Nephron (organoid): ENCODE measurements at regions not wholly inside any gene's neighbourhood (a gene's known extent, or its start where the extent isn't known, plus 50 kb on each side); places are given as distances from the start of the nearest gene placed in this dataset.
A peak's percentile ranks its signal among the peaks of the same experiment; 100 is the strongest.

ENCODE experiments used
- H3K27ac Mint-ChIP-seq, 3 experiments: 2 replicates each; pipeline ENCODE4 v1.8.0; 2020; ENCODE audit warnings: mixed read lengths in 3 of 3, mild to moderate bottlenecking in 2 of 3, moderate library complexity in 1 of 3
- H3K27me3 Mint-ChIP-seq: 2 replicates; pipeline ENCODE4 v1.8.0; 2021; ENCODE audit warnings: low read depth, mild to moderate bottlenecking, moderate library complexity, mixed read lengths
- H3K36me3 Mint-ChIP-seq: 2 replicates; pipeline ENCODE4 v1.8.0; 2020; ENCODE audit warnings: low read depth, mixed read lengths
- H3K4me1 Mint-ChIP-seq: 2 replicates; pipeline ENCODE4 v1.8.0; 2020; ENCODE audit warnings: mixed read lengths
- H3K4me3 Mint-ChIP-seq, 3 experiments: 2 replicates each; pipeline ENCODE4 v1.8.0; 2020; ENCODE audit warnings: mild to moderate bottlenecking in 3 of 3, mixed read lengths in 3 of 3, moderate library complexity in 2 of 3
- H3K9me3 Mint-ChIP-seq: 2 replicates; pipeline ENCODE4 v1.8.0; 2020; ENCODE audit warnings: mixed read lengths
- CTCF ChIP-seq, 3 experiments: fragments of 200-600 bp; sonication (generic); IDR thresholded peaks; one replicate each; pipeline ENCODE4 v1.5.0; 2021; ENCODE audit warnings: antibody characterized with exemption in 3 of 3; ENCODE audit not compliant: unreplicated experiment in 3 of 3

GRCh38 chr10:63066606-63067005 is 66.5 kb upstream of the NRBF2 start:
- no peak for TF ChIP-seq CTCF (IDR thresholded peaks at IDR 0.05; ENCODE audit: unreplicated experiment in 3 of 3)
- Mint-ChIP-seq H3K36me3 (no peaks in the 10 kb centered on the region), H3K4me3 (no peak overlapping the region), H3K27me3 (no peaks in the 10 kb centered on the region), H3K9me3 (no peaks in the 10 kb centered on the region), H3K27ac (no peak overlapping the region), H3K4me1 (peaks cover 18% of the 10 kb centered on the region)

GRCh38 chr10:63064706-63065105 is 68.4 kb upstream of the NRBF2 start:
- Mint-ChIP-seq H3K27me3 (no peaks in the 10 kb centered on the region), H3K27ac (peak overlapping the region; percentile 70 to 96 (median 75))
- no peak for TF ChIP-seq CTCF (IDR thresholded peaks at IDR 0.05; ENCODE audit: unreplicated experiment in 3 of 3)

DNA sequence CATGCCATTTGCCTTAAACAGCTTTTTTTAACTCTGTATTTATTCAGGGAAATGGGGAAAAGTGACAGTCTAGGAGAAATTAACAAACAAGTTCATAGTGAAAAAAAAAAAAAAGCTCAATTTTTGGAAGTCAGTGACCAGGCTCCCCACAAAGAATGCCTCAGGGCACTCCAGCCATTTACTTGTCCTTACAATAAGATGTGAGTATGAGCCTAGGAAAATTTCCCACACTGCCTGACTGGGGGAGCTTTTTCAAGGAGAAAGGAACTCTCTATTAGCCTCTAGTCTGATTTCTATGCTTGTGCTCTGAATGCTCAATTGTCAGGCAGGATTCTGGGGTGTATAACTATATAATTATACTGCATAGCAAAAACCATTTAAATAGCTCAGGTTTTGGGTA is 74.9 kb upstream of the NRBF2 start:
- no peak for TF ChIP-seq CTCF (IDR thresholded peaks at IDR 0.05; ENCODE audit: unreplicated experiment in 3 of 3)

More at GRCh38 chr10:63064706-63065105, 68.4 kb upstream of the NRBF2 start:
- H3K36me3 Mint-ChIP-seq = no peaks in the 10 kb centered on the region
- H3K4me3 Mint-ChIP-seq = peak overlapping the region in 2 of 3 experiments; percentile 8 to 24
- H3K4me1 Mint-ChIP-seq = peaks cover 14% of the 10 kb centered on the region
- no peaks in the 10 kb centered on the region for H3K9me3 Mint-ChIP-seq

GRCh38 chr10:63057509-63057908 is 75.6 kb upstream of the NRBF2 start:
- Mint-ChIP-seq H3K4me1 (no peaks in the 10 kb centered on the region), H3K27ac (no peak overlapping the region), H3K27me3 (no peaks in the 10 kb centered on the region), H3K36me3 (no peaks in the 10 kb centered on the region), H3K4me3 (no peak overlapping the region), H3K9me3 (no peaks in the 10 kb centered on the region)
- TF ChIP-seq CTCF (IDR thresholded peaks at IDR 0.05; ENCODE audit: unreplicated experiment in 3 of 3) = no peak

More for the DNA sequence above, 74.9 kb upstream of the NRBF2 start:
- Mint-ChIP-seq H3K27ac (no peak overlapping the region), H3K4me1 (no peaks in the 10 kb centered on the region), H3K27me3 (no peaks in the 10 kb centered on the region), H3K4me3 (no peak overlapping the region), H3K9me3 (no peaks in the 10 kb centered on the region), H3K36me3 (no peaks in the 10 kb centered on the region)

GRCh38 chr10:63055705-63056104 is 77.4 kb upstream of the NRBF2 start:
- H3K4me3 Mint-ChIP-seq = no peak overlapping the region
- H3K4me1 Mint-ChIP-seq = no peaks in the 10 kb centered on the region
- no peaks in the 10 kb centered on the region for H3K36me3 Mint-ChIP-seq
- TF ChIP-seq CTCF (IDR thresholded peaks at IDR 0.05; ENCODE audit: unreplicated experiment in 3 of 3) = no peak
- H3K9me3 Mint-ChIP-seq = no peaks in the 10 kb centered on the region
- H3K27me3 Mint-ChIP-seq = no peaks in the 10 kb centered on the region
- H3K27ac Mint-ChIP-seq = no peak overlapping the region

DNA sequence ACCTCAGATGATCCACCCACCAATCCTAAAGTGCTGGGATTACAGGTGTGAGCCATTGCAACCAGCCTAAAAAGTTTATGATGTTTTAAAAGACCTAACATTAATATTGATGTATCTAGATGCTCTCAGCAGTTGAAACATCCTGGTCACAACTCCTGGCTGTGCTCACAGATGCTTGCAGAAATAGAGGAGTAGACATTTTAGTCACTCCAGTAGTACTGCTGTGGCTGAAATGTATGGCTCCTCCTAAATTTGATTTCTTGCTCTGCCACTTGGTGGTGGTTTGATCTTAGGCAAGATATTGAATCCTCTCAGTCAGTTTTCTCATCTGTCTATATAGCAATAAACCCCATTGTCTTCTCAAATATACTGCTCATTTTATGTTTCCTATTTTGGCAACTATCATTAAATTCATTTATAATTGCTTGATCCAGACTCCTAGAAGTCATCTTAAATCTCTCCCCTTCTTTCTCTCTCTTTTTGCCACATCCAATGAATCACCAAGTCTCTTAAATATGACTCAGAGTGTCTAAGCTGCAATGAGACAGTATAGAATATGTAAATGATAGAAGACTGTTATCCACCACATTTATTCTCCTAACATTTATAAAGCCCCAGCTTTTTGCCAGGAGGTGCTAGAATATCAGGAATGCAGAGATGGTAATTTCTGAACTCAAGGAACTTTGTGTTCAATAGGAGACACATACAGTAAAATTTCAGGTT is 78.1 kb upstream of the NRBF2 start:
- no peaks in the 10 kb centered on the region for H3K27me3 Mint-ChIP-seq
- H3K27ac Mint-ChIP-seq = no peak overlapping the region
- no peak overlapping the region for H3K4me3 Mint-ChIP-seq
- no peaks in the 10 kb centered on the region for H3K4me1 Mint-ChIP-seq
- no peak for TF ChIP-seq CTCF (IDR thresholded peaks at IDR 0.05; ENCODE audit: unreplicated experiment in 3 of 3)
- no peaks in the 10 kb centered on the region for H3K36me3 Mint-ChIP-seq
- no peaks in the 10 kb centered on the region for H3K9me3 Mint-ChIP-seq
